ENCODE measurements at regions not wholly inside any gene's neighbourhood (a gene's known extent, or its start where the extent isn't known, plus 50 kb on each side); places are given as distances from the start of the nearest gene placed in this dataset.

- BruUV-seq (replicated peaks), result no TSS peak
- H3K4me3 ChIP-seq (ENCODE audit: low read depth, low read length, poor library complexity, severe bottlenecking), result no peak overlapping the region
- DNase-seq (ENCODE audit: low spot score), result no peak
- no peaks in the 10 kb centered on the region for H3K36me3 ChIP-seq (ENCODE audit: insufficient read depth, low read length)
- no peaks in the 10 kb centered on the region for H3K79me2 ChIP-seq (ENCODE audit: insufficient read depth, low read depth, low read length)
- no peak overlapping the region for H3K27ac ChIP-seq (ENCODE audit: low read depth, low read length, poor library complexity, severe bottlenecking)
- H3K4me1 ChIP-seq (ENCODE audit: insufficient read depth, low read length, poor library complexity, severe bottlenecking), result no peaks in the 10 kb centered on the region
- ChIA-PET CTCF (ENCODE audit: unreplicated experiment) (no interaction called here), POLR2A (no interaction called here)
- TF ChIP-seq EZH2phosphoT487 (IDR thresholded peaks at IDR 0.05; ENCODE audit: borderline replicate concordance, low read depth, low read length), result no peak
- no peak for TF ChIP-seq CTCF (conservative IDR thresholded peaks at IDR 0.05; ENCODE audit: low read length)
- H4K20me1 ChIP-seq (ENCODE audit: insufficient read depth, low read length), result no peaks in the 10 kb centered on the region
- H3K9me2 ChIP-seq (ENCODE audit: insufficient read depth, low read length), result no peaks in the 10 kb centered on the region
- no peaks in the 10 kb centered on the region for H3K9me3 ChIP-seq (ENCODE audit: low read length)
- H2AFZ ChIP-seq (ENCODE audit: low read length), result no peak overlapping the region
- no peak overlapping the region for H3K4me2 ChIP-seq (ENCODE audit: low read length)
- intact Hi-C loops (cut with micrococcal nuclease; ENCODE audit: unreplicated experiment), result no loop called here
These were observed 536.0 kb downstream of the TNS1 start for GRCh38 chr2:217466805-217467204.

GRCh38 chr2:217466104-217466503 is 536.7 kb downstream of the TNS1 start:
- ChIA-PET POLR2A (no interaction called here), CTCF (ENCODE audit: unreplicated experiment) (no interaction called here)
- no peaks in the 10 kb centered on the region for H3K9me3 ChIP-seq (ENCODE audit: low read length)

GRCh38 chr2:217465100-217465499 is 537.7 kb downstream of the TNS1 start:
- Histone ChIP-seq H3K79me2 (ENCODE audit: insufficient read depth, low read depth, low read length) (no peaks in the 10 kb centered on the region), H2AFZ (ENCODE audit: low read length) (no peak overlapping the region), H3K9me3 (ENCODE audit: low read length) (no peaks in the 10 kb centered on the region), H3K9me2 (ENCODE audit: insufficient read depth, low read length) (no peaks in the 10 kb centered on the region), H4K20me1 (ENCODE audit: insufficient read depth, low read length) (no peaks in the 10 kb centered on the region), H3K36me3 (ENCODE audit: insufficient read depth, low read length) (no peaks in the 10 kb centered on the region), H3K27ac (ENCODE audit: low read depth, low read length, poor library complexity, severe bottlenecking) (no peak overlapping the region), H3K4me3 (ENCODE audit: low read depth, low read length, poor library complexity, severe bottlenecking) (no peak overlapping the region), H3K4me1 (ENCODE audit: insufficient read depth, low read length, poor library complexity, severe bottlenecking) (no peaks in the 10 kb centered on the region), H3K4me2 (ENCODE audit: low read length) (no peak overlapping the region)
- POLR2A ChIA-PET, result no interaction called here
- no peak for DNase-seq (ENCODE audit: low spot score)
- BruUV-seq (replicated peaks), result no TSS peak
- no peak for TF ChIP-seq CTCF (conservative IDR thresholded peaks at IDR 0.05; ENCODE audit: low read length)
- no peak for TF ChIP-seq EZH2phosphoT487 (IDR thresholded peaks at IDR 0.05; ENCODE audit: borderline replicate concordance, low read depth, low read length)
- CTCF ChIA-PET (ENCODE audit: unreplicated experiment), result no interaction called here
- intact Hi-C loops (cut with micrococcal nuclease; ENCODE audit: unreplicated experiment), result no loop called here

More at GRCh38 chr2:217466104-217466503, 536.7 kb downstream of the TNS1 start:
- no peak overlapping the region for H3K4me3 ChIP-seq (ENCODE audit: low read depth, low read length, poor library complexity, severe bottlenecking)
- H3K9me2 ChIP-seq (ENCODE audit: insufficient read depth, low read length), result no peaks in the 10 kb centered on the region
- no peak overlapping the region for H2AFZ ChIP-seq (ENCODE audit: low read length)
- H3K4me2 ChIP-seq (ENCODE audit: low read length), result no peak overlapping the region
- TF ChIP-seq EZH2phosphoT487 (IDR thresholded peaks at IDR 0.05; ENCODE audit: borderline replicate concordance, low read depth, low read length) (no peak), CTCF (conservative IDR thresholded peaks at IDR 0.05; ENCODE audit: low read length) (no peak)
- no peaks in the 10 kb centered on the region for H3K79me2 ChIP-seq (ENCODE audit: insufficient read depth, low read depth, low read length)
- no TSS peak for BruUV-seq (replicated peaks)
- no peaks in the 10 kb centered on the region for H3K4me1 ChIP-seq (ENCODE audit: insufficient read depth, low read length, poor library complexity, severe bottlenecking)
- intact Hi-C loops (cut with micrococcal nuclease; ENCODE audit: unreplicated experiment), result no loop called here
- H4K20me1 ChIP-seq (ENCODE audit: insufficient read depth, low read length), result no peaks in the 10 kb centered on the region
- H3K27ac ChIP-seq (ENCODE audit: low read depth, low read length, poor library complexity, severe bottlenecking), result no peak overlapping the region
- H3K36me3 ChIP-seq (ENCODE audit: insufficient read depth, low read length), result no peaks in the 10 kb centered on the region
- no peak for DNase-seq (ENCODE audit: low spot score)
